ENCODE measurements at regions not wholly inside any gene's neighbourhood (a gene's known extent, or its start where the extent isn't known, plus 50 kb on each side); places are given as distances from the start of the nearest gene placed in this dataset.

DNA sequence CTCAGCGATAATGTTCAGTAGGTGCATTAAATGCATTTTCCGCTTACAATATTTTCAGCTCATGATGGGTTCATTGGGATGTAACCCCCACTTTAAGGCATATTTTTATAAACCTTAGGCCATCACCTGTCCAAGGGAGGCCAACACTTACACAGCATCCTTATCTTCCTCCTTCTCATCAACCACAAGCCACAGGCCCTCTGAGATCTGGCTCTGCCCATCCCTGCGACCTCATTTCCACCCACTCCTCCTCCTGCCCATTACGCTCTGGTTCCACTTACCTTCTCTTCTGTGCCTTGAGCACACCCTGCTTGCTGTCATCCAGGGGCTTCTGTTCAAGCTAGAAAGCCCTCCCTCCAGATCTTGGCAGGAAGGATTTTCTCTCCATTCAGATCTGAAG is 93.2 kb downstream of the EGLN3 start:
- intact Hi-C loops (cut with micrococcal nuclease) = no loop called here
- no peak overlapping the region for H3K4me3 Mint-ChIP-seq
- no peaks in the 10 kb centered on the region for H3K27me3 ChIP-seq (ENCODE audit: control insufficient read depth, insufficient read depth, low read length)
- peak in 1 of 3 donors; percentile 30 for ATAC-seq
- H3K4me1 ChIP-seq (ENCODE audit: control insufficient read depth, insufficient read depth, low read length) = no peaks in the 10 kb centered on the region
- H3K4me1 Mint-ChIP-seq = no peaks in the 10 kb centered on the region
- H3K9me3 ChIP-seq (ENCODE audit: control insufficient read depth, insufficient read depth, low read length) = no peaks in the 10 kb centered on the region
- no peaks in the 10 kb centered on the region for H3K36me3 Mint-ChIP-seq
- TF ChIP-seq, protein P1, sequence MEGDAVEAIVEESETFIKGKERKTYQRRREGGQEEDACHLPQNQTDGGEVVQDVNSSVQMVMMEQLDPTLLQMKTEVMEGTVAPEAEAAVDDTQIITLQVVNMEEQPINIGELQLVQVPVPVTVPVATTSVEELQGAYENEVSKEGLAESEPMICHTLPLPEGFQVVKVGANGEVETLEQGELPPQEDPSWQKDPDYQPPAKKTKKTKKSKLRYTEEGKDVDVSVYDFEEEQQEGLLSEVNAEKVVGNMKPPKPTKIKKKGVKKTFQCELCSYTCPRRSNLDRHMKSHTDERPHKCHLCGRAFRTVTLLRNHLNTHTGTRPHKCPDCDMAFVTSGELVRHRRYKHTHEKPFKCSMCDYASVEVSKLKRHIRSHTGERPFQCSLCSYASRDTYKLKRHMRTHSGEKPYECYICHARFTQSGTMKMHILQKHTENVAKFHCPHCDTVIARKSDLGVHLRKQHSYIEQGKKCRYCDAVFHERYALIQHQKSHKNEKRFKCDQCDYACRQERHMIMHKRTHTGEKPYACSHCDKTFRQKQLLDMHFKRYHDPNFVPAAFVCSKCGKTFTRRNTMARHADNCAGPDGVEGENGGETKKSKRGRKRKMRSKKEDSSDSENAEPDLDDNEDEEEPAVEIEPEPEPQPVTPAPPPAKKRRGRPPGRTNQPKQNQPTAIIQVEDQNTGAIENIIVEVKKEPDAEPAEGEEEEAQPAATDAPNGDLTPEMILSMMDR (IDR thresholded peaks at IDR 0.05) = no peak
- no peak overlapping the region for H3K4me3 ChIP-seq (ENCODE audit: low read length)
- H3K27ac ChIP-seq (ENCODE audit: low read length) = no peak overlapping the region
- DNase-seq = no peak
- H3K36me3 ChIP-seq (ENCODE audit: control insufficient read depth, insufficient read depth, low read length) = no peaks in the 10 kb centered on the region
- no peak overlapping the region for H3K27ac Mint-ChIP-seq
- no peaks in the 10 kb centered on the region for H3K9me3 Mint-ChIP-seq
- WGBS (ENCODE audit: insufficient coverage) = 60% methylated on average over 4 of the region's 4 CpGs
- H3K27me3 Mint-ChIP-seq (ENCODE audit: low read depth in 2 of 2) = no peaks in the 10 kb centered on the region

DNA sequence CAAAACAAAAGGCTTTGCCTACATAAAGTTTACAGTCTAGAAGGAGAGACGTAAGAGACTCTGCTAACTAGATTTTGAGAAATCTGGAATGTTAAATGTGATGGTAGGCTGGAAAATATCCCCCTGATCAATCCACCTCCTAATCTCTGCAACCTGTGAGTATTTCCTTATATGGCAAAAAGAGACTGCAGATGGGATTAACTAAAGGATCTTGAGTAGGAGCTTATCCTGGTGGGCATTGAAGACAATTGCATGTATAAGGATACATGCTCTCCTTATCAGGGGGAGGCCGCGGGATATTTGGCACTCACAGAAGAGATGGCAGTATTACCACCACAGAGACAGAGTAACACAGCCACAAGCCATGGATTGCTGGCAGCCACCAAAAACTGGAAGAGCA is 95.2 kb downstream of the EGLN3 start:
- intact Hi-C loops (cut with micrococcal nuclease) = no loop called here
- Histone ChIP-seq H3K27me3 (ENCODE audit: control insufficient read depth, insufficient read depth, low read length) (no peaks in the 10 kb centered on the region), H3K4me3 (ENCODE audit: low read length) (no peak overlapping the region), H3K36me3 (ENCODE audit: control insufficient read depth, insufficient read depth, low read length) (no peaks in the 10 kb centered on the region), H3K9me3 (ENCODE audit: control insufficient read depth, insufficient read depth, low read length) (no peaks in the 10 kb centered on the region), H3K27ac (ENCODE audit: low read length) (no peak overlapping the region), H3K4me1 (ENCODE audit: control insufficient read depth, insufficient read depth, low read length) (no peaks in the 10 kb centered on the region)
- Mint-ChIP-seq H3K27ac (no peak overlapping the region), H3K4me1 (no peaks in the 10 kb centered on the region), H3K4me3 (no peak overlapping the region), H3K9me3 (no peaks in the 10 kb centered on the region), H3K36me3 (no peaks in the 10 kb centered on the region), H3K27me3 (ENCODE audit: low read depth in 2 of 2) (no peaks in the 10 kb centered on the region)
- WGBS (ENCODE audit: insufficient coverage) = 100% methylated on average over 2 of the region's 3 CpGs
- DNase-seq (no peak), ATAC-seq (no peak)
- TF ChIP-seq, protein P1 (IDR thresholded peaks at IDR 0.05) = no peak

All from natural killer cell (primary cell).